ENCODE measurements at regions not wholly inside any gene's neighbourhood (a gene's known extent, or its start where the extent isn't known, plus 50 kb on each side); places are given as distances from the start of the nearest gene placed in this dataset.

- Mint-ChIP-seq H3K27me3 (ENCODE audit: unreplicated experiment) (no peaks in the 10 kb centered on the region), H3K36me3 (ENCODE audit: unreplicated experiment) (no peaks in the 10 kb centered on the region), H3K4me3 (ENCODE audit: unreplicated experiment) (no peak overlapping the region)
These were observed 444.9 kb upstream of the KIRREL3 start for GRCh38 chr11:127445476-127445875.

GRCh38 chr11:127443297-127443696 is 442.7 kb upstream of the KIRREL3 start:
- no peak overlapping the region for H3K27ac Mint-ChIP-seq (ENCODE audit: unreplicated experiment)
- no peak for DNase-seq (ENCODE audit: extremely low spot score, unreplicated experiment)
- H3K36me3 Mint-ChIP-seq (ENCODE audit: unreplicated experiment): no peaks in the 10 kb centered on the region
- H3K9me3 Mint-ChIP-seq (ENCODE audit: unreplicated experiment): no peaks in the 10 kb centered on the region
- H3K4me1 Mint-ChIP-seq (ENCODE audit: unreplicated experiment): no peaks in the 10 kb centered on the region
- H3K27me3 Mint-ChIP-seq (ENCODE audit: unreplicated experiment): no peaks in the 10 kb centered on the region
- TF ChIP-seq CTCF (IDR thresholded peaks at IDR 0.05): no peak
- H3K4me3 Mint-ChIP-seq (ENCODE audit: unreplicated experiment): no peak overlapping the region

More at GRCh38 chr11:127445476-127445875, 444.9 kb upstream of the KIRREL3 start:
- no peak for DNase-seq (ENCODE audit: extremely low spot score, unreplicated experiment)
- no peaks in the 10 kb centered on the region for H3K4me1 Mint-ChIP-seq (ENCODE audit: unreplicated experiment)
- no peak for TF ChIP-seq CTCF (IDR thresholded peaks at IDR 0.05)
- H3K27ac Mint-ChIP-seq (ENCODE audit: unreplicated experiment): no peak overlapping the region
- no peaks in the 10 kb centered on the region for H3K9me3 Mint-ChIP-seq (ENCODE audit: unreplicated experiment)

GRCh38 chr11:127440616-127441015 is 440.0 kb upstream of the KIRREL3 start:
- Mint-ChIP-seq H3K27me3 (ENCODE audit: unreplicated experiment) (no peaks in the 10 kb centered on the region), H3K36me3 (ENCODE audit: unreplicated experiment) (no peaks in the 10 kb centered on the region), H3K9me3 (ENCODE audit: unreplicated experiment) (no peaks in the 10 kb centered on the region), H3K4me1 (ENCODE audit: unreplicated experiment) (no peaks in the 10 kb centered on the region), H3K27ac (ENCODE audit: unreplicated experiment) (no peak overlapping the region), H3K4me3 (ENCODE audit: unreplicated experiment) (no peak overlapping the region)
- TF ChIP-seq CTCF (IDR thresholded peaks at IDR 0.05): no peak
- DNase-seq (ENCODE audit: extremely low spot score, unreplicated experiment): no peak

GRCh38 chr11:127425281-127425680 is 424.7 kb upstream of the KIRREL3 start:
- Mint-ChIP-seq H3K4me3 (ENCODE audit: unreplicated experiment) (no peak overlapping the region), H3K4me1 (ENCODE audit: unreplicated experiment) (no peaks in the 10 kb centered on the region), H3K36me3 (ENCODE audit: unreplicated experiment) (no peaks in the 10 kb centered on the region), H3K27me3 (ENCODE audit: unreplicated experiment) (no peaks in the 10 kb centered on the region), H3K9me3 (ENCODE audit: unreplicated experiment) (no peaks in the 10 kb centered on the region), H3K27ac (ENCODE audit: unreplicated experiment) (no peak overlapping the region)
- no peak for DNase-seq (ENCODE audit: extremely low spot score, unreplicated experiment)
- TF ChIP-seq CTCF (IDR thresholded peaks at IDR 0.05): no peak

GRCh38 chr11:127424661-127425060 is 424.1 kb upstream of the KIRREL3 start:
- Mint-ChIP-seq H3K4me1 (ENCODE audit: unreplicated experiment) (no peaks in the 10 kb centered on the region), H3K27me3 (ENCODE audit: unreplicated experiment) (no peaks in the 10 kb centered on the region), H3K9me3 (ENCODE audit: unreplicated experiment) (no peaks in the 10 kb centered on the region), H3K36me3 (ENCODE audit: unreplicated experiment) (no peaks in the 10 kb centered on the region), H3K4me3 (ENCODE audit: unreplicated experiment) (no peak overlapping the region), H3K27ac (ENCODE audit: unreplicated experiment) (no peak overlapping the region)
- no peak for DNase-seq (ENCODE audit: extremely low spot score, unreplicated experiment)
- no peak for TF ChIP-seq CTCF (IDR thresholded peaks at IDR 0.05)

Data from osteocyte (in vitro differentiated cells).